ENCODE measurements at regions not wholly inside any gene's neighbourhood (a gene's known extent, or its start where the extent isn't known, plus 50 kb on each side); places are given as distances from the start of the nearest gene placed in this dataset.

GRCh38 chr20:24147961-24148360 lies 159.4 kb upstream of the GGTLC1 start:
- Histone ChIP-seq H3K4me1 (ENCODE audit: control insufficient read depth in 5 of 5, insufficient read depth in 5 of 5, low read length in 5 of 5) (no peaks in the 10 kb centered on the region), H3K36me3 (ENCODE audit: control insufficient read depth in 4 of 4, insufficient read depth in 4 of 4, low read length in 4 of 4) (no peaks in the 10 kb centered on the region), H3K9me3 (ENCODE audit: control insufficient read depth in 4 of 4, insufficient read depth in 3 of 4, low read length in 3 of 4) (peaks cover 0 to 6% (median 0%) of the 10 kb centered on the region in 4 donors), H3K27ac (ENCODE audit: low read depth in 1 of 2, low read length in 1 of 2) (no peak overlapping the region), H3K4me3 (no peak overlapping the region), H3K27me3 (ENCODE audit: control insufficient read depth in 3 of 3, insufficient read depth in 3 of 3, low read length in 2 of 3) (no peaks in the 10 kb centered on the region), H3K9ac (ENCODE audit: insufficient read depth in 1 of 2, low read length in 2 of 2) (no peak overlapping the region)
- TF ChIP-seq, protein P1, sequence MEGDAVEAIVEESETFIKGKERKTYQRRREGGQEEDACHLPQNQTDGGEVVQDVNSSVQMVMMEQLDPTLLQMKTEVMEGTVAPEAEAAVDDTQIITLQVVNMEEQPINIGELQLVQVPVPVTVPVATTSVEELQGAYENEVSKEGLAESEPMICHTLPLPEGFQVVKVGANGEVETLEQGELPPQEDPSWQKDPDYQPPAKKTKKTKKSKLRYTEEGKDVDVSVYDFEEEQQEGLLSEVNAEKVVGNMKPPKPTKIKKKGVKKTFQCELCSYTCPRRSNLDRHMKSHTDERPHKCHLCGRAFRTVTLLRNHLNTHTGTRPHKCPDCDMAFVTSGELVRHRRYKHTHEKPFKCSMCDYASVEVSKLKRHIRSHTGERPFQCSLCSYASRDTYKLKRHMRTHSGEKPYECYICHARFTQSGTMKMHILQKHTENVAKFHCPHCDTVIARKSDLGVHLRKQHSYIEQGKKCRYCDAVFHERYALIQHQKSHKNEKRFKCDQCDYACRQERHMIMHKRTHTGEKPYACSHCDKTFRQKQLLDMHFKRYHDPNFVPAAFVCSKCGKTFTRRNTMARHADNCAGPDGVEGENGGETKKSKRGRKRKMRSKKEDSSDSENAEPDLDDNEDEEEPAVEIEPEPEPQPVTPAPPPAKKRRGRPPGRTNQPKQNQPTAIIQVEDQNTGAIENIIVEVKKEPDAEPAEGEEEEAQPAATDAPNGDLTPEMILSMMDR (IDR thresholded peaks at IDR 0.05; ENCODE audit: control extremely low read depth, extremely low read depth) = no peak
- WGBS, 2 donors = 68 to 70% methylated on average over 4 of the region's 4 CpGs
- DNase-seq (no peak), ATAC-seq (ENCODE audit: insufficient read depth, low FRiP score) (no peak)

DNA sequence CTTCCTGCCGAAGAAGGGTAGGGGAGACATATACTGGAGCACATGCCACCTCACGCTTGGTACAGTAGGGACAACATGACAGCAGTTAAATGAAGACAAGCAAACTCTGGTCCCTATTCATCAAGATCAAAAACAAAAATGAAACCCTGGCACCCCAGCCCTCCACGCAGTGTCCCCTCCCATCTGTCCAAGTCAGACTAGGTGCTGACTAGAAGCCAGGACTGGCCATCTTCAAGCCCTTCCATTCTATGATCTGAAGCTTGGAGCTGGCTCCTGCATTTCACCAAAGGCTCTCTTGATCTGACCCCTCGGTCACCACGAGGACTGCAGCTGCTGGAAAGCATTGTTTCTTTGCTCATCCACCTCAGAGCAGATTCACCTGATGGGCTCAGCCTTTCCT lies 158.9 kb upstream of the GGTLC1 start:
- Histone ChIP-seq H3K9ac (ENCODE audit: insufficient read depth in 1 of 2, low read length in 2 of 2) (no peak overlapping the region), H3K4me3 (no peak overlapping the region), H3K27ac (ENCODE audit: low read depth in 1 of 2, low read length in 1 of 2) (no peak overlapping the region), H3K27me3 (ENCODE audit: control insufficient read depth in 3 of 3, insufficient read depth in 3 of 3, low read length in 2 of 3) (no peaks in the 10 kb centered on the region), H3K9me3 (ENCODE audit: control insufficient read depth in 4 of 4, insufficient read depth in 3 of 4, low read length in 3 of 4) (peaks cover 0 to 6% (median 0%) of the 10 kb centered on the region in 4 donors), H3K4me1 (ENCODE audit: control insufficient read depth in 5 of 5, insufficient read depth in 5 of 5, low read length in 5 of 5) (no peaks in the 10 kb centered on the region), H3K36me3 (ENCODE audit: control insufficient read depth in 4 of 4, insufficient read depth in 4 of 4, low read length in 4 of 4) (no peaks in the 10 kb centered on the region)
- DNase-seq = no peak
- ATAC-seq (ENCODE audit: insufficient read depth, low FRiP score) = no peak
- 76 to 85% methylated on average over 5 of the region's 5 CpGs for WGBS, 2 donors
- TF ChIP-seq, protein P1 (IDR thresholded peaks at IDR 0.05; ENCODE audit: control extremely low read depth, extremely low read depth) = no peak

DNA sequence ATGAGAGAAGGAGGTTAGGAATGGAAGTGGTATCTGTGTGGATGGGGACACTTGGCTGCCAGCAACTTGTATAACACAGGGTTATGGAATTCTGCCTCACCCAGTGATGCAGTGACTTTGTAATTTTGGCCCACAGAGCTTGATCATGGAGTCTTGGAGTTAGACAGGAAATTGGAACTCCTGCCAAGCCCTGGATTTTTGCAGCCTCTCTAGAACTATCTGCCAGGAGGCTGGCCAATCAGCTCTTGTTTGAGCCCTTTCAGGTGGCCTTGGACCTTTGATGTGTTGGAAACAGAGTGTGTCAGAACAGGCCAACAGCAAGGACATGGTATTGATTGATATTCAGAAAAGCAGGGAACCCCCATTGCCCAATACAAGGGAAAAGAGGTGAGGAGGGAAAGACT lies 157.7 kb upstream of the GGTLC1 start:
- Histone ChIP-seq H3K9me3 (ENCODE audit: control insufficient read depth in 4 of 4, insufficient read depth in 3 of 4, low read length in 3 of 4) (peaks cover 0 to 9% (median 0%) of the 10 kb centered on the region in 4 donors), H3K9ac (ENCODE audit: insufficient read depth in 1 of 2, low read length in 2 of 2) (no peak overlapping the region), H3K27me3 (ENCODE audit: control insufficient read depth in 3 of 3, insufficient read depth in 3 of 3, low read length in 2 of 3) (no peaks in the 10 kb centered on the region), H3K4me3 (no peak overlapping the region), H3K4me1 (ENCODE audit: control insufficient read depth in 5 of 5, insufficient read depth in 5 of 5, low read length in 5 of 5) (no peaks in the 10 kb centered on the region), H3K27ac (ENCODE audit: low read depth in 1 of 2, low read length in 1 of 2) (no peak overlapping the region), H3K36me3 (ENCODE audit: control insufficient read depth in 4 of 4, insufficient read depth in 4 of 4, low read length in 4 of 4) (no peaks in the 10 kb centered on the region)
- TF ChIP-seq, protein P1 (IDR thresholded peaks at IDR 0.05; ENCODE audit: control extremely low read depth, extremely low read depth) = no peak
- DNase-seq = no peak
- ATAC-seq (ENCODE audit: insufficient read depth, low FRiP score) = no peak

GRCh38 chr20:24144371-24144770 lies 155.8 kb upstream of the GGTLC1 start:
- Histone ChIP-seq H3K27ac (ENCODE audit: low read depth in 1 of 2, low read length in 1 of 2) (no peak overlapping the region), H3K9me3 (ENCODE audit: control insufficient read depth in 4 of 4, insufficient read depth in 3 of 4, low read length in 3 of 4) (peaks cover 0 to 15% (median 0%) of the 10 kb centered on the region in 4 donors), H3K4me1 (ENCODE audit: control insufficient read depth in 5 of 5, insufficient read depth in 5 of 5, low read length in 5 of 5) (no peaks in the 10 kb centered on the region), H3K4me3 (no peak overlapping the region), H3K36me3 (ENCODE audit: control insufficient read depth in 4 of 4, insufficient read depth in 4 of 4, low read length in 4 of 4) (no peaks in the 10 kb centered on the region), H3K9ac (ENCODE audit: insufficient read depth in 1 of 2, low read length in 2 of 2) (no peak overlapping the region), H3K27me3 (ENCODE audit: control insufficient read depth in 3 of 3, insufficient read depth in 3 of 3, low read length in 2 of 3) (no peaks in the 10 kb centered on the region)
- WGBS, 2 donors = 76 to 80% methylated on average over 8 of the region's 8 CpGs
- no peak for ATAC-seq (ENCODE audit: insufficient read depth, low FRiP score)
- TF ChIP-seq, protein P1 (IDR thresholded peaks at IDR 0.05; ENCODE audit: control extremely low read depth, extremely low read depth) = no peak
- no peak for DNase-seq
